ENCODE measurements at regions not wholly inside any gene's neighbourhood (a gene's known extent, or its start where the extent isn't known, plus 50 kb on each side); places are given as distances from the start of the nearest gene placed in this dataset.

- no peak for DNase-seq (ENCODE audit: low read depth, low spot score)
Observed at GRCh38 chr6:139825935-139826374, 451.5 kb upstream of the CITED2 start.

GRCh38 chr6:139824864-139825263 lies 450.4 kb upstream of the CITED2 start:
- DNase-seq (ENCODE audit: low read depth, low spot score), result no peak

GRCh38 chr6:139823808-139824126 lies 449.3 kb upstream of the CITED2 start:
- DNase-seq (ENCODE audit: low read depth, low spot score), result no peak

GRCh38 chr6:139823099-139823807 lies 448.8 kb upstream of the CITED2 start:
- DNase-seq (ENCODE audit: low read depth, low spot score), result no peak

DNA sequence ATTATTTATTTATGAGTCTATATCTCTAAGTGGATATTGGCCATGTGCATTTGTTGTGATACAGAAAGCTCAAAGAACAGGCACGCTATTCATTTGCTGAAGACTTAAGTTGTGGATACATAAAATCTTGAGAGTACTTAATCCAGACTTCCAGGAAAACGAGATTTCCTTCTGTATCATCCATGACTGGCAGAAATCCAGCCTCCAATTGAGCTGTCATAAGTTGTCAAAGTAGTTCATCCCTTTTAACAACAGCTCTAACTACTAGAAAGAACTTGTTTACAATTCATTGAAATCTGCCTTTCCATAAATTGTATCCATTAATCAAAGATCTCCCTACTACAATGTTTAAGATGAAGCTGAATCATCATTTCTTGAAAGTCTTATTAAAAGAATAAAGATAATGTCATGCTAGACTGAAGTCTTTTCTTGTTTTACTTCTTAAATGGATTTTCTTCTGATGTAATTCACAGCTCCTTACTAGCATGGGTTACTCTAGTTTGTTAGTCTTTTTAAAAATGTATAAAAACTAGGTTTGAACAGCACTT lies 447.3 kb upstream of the CITED2 start:
- DNase-seq (ENCODE audit: low read depth, low spot score), result no peak

GRCh38 chr6:139820210-139820609 lies 445.8 kb upstream of the CITED2 start:
- DNase-seq (ENCODE audit: low read depth, low spot score), result peak; percentile 32

DNA sequence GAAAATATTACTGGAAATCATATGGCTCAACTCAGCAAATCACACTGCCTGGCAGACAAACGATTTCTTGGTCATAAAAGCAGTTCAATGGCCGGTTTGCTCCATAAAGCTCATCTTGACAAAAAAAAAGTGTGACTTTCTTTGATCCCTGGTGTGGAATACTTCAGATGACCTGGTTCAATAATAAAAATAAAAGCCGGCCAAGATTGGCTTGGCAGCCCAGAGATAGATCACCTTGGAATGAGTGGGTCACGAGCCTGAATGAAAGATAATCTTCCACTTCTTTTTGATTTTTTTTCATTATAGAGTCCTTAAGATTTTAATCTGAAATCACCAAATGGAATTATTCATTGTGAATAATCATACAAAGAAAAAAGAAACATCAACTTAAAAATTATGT lies 445.3 kb upstream of the CITED2 start:
- no peak for DNase-seq (ENCODE audit: low read depth, low spot score)

- no peak for DNase-seq (ENCODE audit: low read depth, low spot score)
Observed at GRCh38 chr6:139812939-139813338, 438.5 kb upstream of the CITED2 start.

DNA sequence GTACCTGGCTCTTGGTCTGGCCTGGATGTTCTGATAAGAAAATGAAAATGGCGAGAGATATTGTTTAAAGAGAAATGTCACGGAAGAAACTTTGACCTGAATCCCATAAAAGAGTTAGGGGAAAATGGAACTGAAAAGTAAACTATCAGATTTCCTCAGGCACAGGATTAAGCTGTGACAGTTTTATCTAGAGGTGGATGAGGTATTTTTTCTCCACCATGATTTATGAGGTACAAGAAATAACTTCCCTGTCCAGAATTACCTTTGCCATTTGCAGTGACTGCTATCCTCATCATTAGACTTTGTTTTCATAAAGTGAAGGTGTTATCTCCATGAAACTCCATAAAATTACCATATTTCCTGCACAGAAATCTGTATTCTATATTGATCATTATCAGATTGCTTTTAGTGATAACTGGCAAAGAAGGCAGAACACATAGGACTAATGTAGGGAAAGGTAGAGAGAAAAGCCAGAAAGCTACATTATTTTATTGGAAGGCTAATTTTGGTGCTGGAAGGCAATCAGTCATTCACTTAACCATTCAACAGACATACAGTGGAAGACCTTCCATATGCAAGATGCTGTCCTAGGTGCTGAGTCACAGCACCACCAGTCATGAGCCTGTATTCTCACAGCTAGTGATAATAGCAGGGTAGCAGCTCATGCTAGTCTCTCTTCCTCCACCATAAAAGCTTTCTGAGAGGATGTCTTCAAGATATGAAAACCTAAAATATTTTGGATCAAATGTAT lies 427.3 kb upstream of the CITED2 start:
- DNase-seq (ENCODE audit: low read depth, low spot score), result no peak

GRCh38 chr6:139800837-139801236 lies 426.4 kb upstream of the CITED2 start:
- no peak for DNase-seq (ENCODE audit: low read depth, low spot score)

GRCh38 chr6:139790527-139790926 lies 416.1 kb upstream of the CITED2 start:
- DNase-seq (ENCODE audit: low read depth, low spot score), result no peak

- no peak for DNase-seq (ENCODE audit: low read depth, low spot score)
Observed at GRCh38 chr6:139784222-139784769, 409.8 kb upstream of the CITED2 start.

GRCh38 chr6:139779988-139780774 lies 405.7 kb upstream of the CITED2 start:
- no peak for DNase-seq (ENCODE audit: low read depth, low spot score)

DNA sequence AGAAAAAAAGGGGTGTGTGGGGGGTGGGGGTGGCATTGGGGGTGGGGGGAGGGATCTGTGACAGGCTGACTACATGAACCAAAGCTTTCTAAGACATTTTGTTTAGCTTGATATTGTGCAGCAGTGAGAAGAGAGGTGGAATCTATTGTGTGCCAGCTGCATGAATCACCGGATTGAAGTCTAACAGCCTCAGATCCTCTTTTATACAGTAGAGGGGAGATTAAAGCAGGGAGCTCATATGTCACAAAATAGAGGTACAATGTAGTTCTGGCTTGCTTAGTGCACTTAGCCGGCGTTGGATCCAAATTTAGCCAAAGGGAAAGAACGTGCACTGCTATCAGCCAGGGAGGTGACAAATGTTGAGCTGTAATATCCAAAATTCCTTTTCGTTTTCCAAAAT lies 404.2 kb upstream of the CITED2 start:
- DNase-seq (ENCODE audit: low read depth, low spot score), result no peak

- no peak for DNase-seq (ENCODE audit: low read depth, low spot score)
Observed at GRCh38 chr6:139778106-139778505, 403.7 kb upstream of the CITED2 start.

DNA sequence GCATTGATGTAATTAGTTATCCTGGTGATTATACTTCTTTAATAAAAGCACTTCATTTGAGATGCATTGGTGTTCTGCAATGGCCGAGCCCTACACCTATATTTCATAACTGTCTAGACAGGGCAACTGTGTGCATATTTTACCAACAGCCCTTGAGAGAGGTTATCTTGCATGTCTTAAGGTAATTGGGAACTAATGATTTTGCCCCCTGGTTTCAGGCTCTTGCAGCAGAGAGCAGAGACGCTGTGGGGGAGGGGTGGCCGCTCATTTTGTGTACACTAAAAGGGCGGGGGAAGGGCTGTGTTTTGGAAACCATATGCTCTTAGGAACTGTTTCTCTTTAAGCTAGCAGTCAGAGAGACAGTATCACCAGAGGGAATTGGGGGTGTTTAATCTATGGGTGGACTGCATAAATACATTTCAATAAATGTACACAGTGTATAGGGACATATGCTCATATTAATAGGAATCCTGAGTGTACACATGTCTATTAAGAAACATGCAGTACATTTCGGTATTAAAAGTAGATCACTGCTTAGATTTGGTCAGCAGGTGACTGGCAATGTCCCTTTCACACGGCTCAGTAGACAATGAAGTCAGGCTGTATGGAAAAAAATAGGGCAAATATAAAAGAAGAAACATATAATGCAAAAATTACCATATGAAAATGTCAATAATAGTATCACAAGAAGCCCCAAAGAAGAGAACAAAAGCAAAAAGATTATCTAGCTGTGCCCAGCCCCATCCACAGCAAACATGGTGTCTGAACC lies 402.9 kb upstream of the CITED2 start:
- DNase-seq (ENCODE audit: low read depth, low spot score), result no peak

DNA sequence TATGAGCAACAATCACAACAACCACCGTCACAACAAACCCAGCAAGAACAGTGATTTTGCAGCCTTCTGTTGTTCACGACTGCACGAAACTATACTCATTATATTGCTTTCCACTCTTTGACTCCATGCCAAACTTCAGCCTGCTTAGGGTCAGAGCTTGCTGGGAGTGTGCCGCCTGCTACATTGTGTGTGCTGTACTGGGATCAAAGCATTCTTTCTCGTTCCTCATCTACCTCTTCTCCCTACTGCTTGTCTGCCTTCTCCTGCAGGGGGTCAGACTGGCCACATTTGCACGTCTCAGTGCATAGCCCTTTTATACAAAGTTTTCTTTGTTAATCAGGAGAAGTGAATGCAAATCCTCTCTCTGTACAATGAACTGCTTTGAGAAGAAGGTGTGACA lies 401.6 kb upstream of the CITED2 start:
- peak; percentile 41 for DNase-seq (ENCODE audit: low read depth, low spot score)

GRCh38 chr6:139768196-139768595 lies 393.7 kb upstream of the CITED2 start:
- no peak for DNase-seq (ENCODE audit: low read depth, low spot score)

GRCh38 chr6:139766796-139767195 lies 392.3 kb upstream of the CITED2 start:
- no peak for DNase-seq (ENCODE audit: low read depth, low spot score)

GRCh38 chr6:139765825-139766285 lies 391.4 kb upstream of the CITED2 start:
- DNase-seq (ENCODE audit: low read depth, low spot score), result no peak

- DNase-seq (ENCODE audit: low read depth, low spot score), result peak; percentile 74
Observed at GRCh38 chr6:139764498-139764986, 390.1 kb upstream of the CITED2 start.

All from smooth muscle cell of the brain vasculature (primary cell).